Activated CD4-positive, alpha-beta T cell treated with anti-CD3 and anti-CD28 coated beads for 4 hours (primary cell): ENCODE measurements at regions not wholly inside any gene's neighbourhood (a gene's known extent, or its start where the extent isn't known, plus 50 kb on each side); places are given as distances from the start of the nearest gene placed in this dataset.

Experiments used
- DNase-seq, 2 donors: peaks; one replicate each; pipeline ENCODE4 v3.0.0-alpha.2; 2020

DNA sequence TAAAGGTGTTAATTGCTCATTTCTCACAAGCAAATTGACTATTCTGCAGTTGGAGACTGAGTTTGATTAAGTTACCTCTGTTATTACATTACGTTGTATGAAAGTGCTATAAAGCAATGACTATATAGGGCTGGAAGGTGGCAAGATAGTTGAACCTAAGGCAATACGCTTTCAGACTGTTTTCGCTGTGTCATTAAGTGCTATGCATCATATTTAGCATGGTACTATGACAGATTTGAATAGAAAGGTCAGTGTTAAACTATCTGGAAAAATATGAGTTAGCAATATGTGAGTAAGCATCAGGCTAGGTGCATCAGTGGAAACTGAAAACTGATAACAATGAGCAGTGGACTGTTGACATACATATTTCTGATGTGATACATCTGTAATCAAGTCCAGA lies 206.0 kb upstream of the ARHGAP24 start:
- DNase-seq = no peak

DNA sequence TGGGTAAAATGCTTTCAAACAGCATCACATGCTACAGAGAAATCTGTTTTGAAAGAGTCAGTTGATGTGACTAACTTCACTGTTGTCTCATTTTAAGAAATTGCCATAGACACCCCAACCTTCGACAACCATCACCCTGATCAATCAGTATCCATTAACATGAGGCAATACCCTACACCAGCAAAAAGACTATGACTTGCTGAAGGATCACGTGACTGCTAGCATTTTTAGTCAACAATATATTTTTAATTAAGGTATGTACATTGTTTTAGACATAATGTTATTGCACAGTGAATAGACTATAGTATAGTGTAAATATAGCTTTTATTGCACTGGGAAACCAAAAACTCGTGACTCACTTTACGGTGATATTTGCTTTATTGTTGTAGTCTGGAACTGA lies 200.0 kb upstream of the ARHGAP24 start:
- DNase-seq = no peak

DNA sequence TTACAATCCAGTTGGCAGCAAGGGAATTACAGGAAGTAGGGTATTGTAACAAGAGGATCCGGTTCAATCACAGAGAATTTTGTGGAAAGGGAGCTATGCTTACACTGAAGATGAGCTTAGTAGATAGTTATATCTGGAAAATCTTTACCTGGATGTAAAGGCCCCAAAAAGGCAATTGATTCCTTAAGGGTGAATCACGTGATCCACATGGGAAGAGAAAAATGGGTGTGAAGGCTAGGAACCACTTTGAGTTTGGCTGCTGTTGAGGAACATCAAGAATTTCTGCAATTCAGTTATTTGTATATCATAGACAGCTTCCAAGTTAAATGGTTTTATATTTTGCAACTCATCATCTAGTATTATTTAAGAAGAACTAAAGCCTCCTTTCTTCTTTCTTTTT lies 194.0 kb upstream of the ARHGAP24 start:
- no peak for DNase-seq

- no peak for DNase-seq
Observed at GRCh38 chr4:85291226-85291625, 183.7 kb upstream of the ARHGAP24 start.

DNA sequence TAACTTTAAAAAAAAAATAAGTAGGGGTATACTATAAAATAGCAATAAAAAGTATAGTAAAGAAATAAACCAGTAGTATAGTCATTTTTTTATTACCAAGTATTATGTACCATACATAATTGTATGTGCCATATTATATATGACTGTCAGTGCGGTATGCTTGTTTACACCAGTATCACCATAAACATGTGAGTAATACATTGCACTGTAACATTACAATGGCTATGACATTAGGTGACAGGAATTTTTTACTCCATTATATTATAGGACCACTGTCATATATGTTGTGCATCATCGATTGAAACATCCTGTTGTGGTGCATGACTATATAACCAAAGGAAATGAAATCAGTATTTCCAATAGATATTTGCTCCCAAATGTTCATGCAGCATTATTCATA lies 176.9 kb upstream of the ARHGAP24 start:
- DNase-seq = no peak

DNA sequence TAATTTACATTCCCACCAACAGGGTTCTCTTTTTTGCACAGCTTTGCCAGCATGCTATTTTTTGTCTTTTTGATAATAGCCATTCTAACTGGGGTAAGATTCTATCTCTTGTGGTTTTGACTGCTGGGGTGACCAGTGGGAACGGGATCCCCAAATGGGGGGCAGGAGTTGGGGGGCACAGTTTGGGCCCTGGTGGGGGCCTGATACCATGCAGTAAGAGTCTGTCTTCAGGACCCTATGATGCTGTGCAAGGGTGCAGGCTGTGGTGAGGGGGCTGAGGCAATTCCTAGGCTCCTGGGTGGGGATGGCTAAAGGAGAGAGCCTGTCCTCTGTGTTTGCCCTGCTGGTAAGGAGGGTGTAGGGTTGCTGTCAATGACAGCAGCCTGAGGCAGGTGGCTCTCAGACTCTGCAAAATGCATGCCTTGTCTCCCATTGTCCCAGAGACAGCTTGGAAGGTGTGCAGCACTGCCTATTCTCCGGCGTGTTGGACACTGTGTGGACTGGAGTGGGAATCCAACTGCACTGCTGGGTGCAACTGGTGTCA lies 172.7 kb upstream of the ARHGAP24 start:
- DNase-seq = no peak

DNA sequence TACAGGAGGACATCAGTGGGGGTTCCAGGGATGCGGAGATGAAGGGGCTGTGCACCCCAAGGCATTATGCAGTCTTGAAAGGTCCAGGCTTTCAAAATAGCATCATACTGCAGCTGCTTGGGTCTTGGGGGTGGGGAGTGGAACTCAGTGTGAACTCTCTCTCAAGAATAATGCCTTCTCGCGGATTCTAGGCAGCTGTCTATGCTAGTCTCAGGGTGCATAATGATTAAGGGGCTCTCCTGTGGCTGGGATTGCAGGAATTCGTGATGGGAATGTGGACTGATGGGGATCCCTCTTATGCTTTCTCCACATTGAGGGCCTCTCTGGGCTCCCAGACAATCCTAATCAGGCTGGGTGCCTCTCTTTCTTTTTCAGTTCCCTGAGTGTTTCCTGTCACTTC lies 172.2 kb upstream of the ARHGAP24 start:
- no peak for DNase-seq

- DNase-seq = no peak
Observed at GRCh38 chr4:85318415-85318814, 156.5 kb upstream of the ARHGAP24 start.

GRCh38 chr4:85358831-85359230 lies 116.1 kb upstream of the ARHGAP24 start:
- no peak for DNase-seq

- no peak for DNase-seq
Observed at GRCh38 chr4:85362550-85362949, 112.4 kb upstream of the ARHGAP24 start.

- no peak for DNase-seq
Observed at GRCh38 chr4:85367815-85368214, 107.1 kb upstream of the ARHGAP24 start.

DNA sequence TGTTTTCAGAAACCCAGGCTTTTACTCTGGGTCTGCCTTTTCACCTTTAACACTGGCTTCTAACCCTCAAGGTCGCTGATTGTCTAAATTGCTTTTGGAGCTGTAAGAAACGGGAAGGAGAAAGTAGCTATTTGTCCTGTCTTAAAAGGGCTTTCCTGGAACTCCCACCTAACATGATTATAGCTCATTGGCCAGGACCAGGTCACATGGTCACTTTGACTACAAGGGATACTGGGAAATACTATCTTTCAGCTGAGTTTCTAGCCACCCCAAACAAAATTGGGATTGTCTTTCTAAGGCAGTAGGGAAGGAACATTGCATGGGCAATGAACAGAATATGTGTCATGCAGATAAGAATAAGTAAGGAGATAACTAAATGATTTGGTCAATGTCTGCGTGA lies 106.7 kb upstream of the ARHGAP24 start:
- DNase-seq = no peak

DNA sequence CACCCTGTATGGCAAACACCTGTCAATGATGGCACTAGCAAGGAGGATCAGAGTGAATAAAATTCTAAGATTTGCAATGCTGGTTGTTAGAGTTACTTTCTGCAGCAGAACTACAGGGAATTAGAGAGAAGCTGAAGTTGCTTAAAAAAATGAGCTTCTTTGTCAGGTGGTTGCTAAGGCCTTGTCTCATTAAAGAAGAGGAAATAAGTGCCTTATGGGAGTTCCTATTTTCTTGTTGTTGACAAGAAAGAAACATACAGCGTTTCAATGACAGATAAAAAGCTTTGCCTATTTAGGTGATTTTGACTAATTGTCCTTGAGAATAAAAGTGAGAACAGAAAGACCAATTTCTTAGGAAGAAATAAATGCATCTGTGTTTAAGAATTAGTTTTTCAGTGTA lies 106.0 kb upstream of the ARHGAP24 start:
- no peak for DNase-seq

DNA sequence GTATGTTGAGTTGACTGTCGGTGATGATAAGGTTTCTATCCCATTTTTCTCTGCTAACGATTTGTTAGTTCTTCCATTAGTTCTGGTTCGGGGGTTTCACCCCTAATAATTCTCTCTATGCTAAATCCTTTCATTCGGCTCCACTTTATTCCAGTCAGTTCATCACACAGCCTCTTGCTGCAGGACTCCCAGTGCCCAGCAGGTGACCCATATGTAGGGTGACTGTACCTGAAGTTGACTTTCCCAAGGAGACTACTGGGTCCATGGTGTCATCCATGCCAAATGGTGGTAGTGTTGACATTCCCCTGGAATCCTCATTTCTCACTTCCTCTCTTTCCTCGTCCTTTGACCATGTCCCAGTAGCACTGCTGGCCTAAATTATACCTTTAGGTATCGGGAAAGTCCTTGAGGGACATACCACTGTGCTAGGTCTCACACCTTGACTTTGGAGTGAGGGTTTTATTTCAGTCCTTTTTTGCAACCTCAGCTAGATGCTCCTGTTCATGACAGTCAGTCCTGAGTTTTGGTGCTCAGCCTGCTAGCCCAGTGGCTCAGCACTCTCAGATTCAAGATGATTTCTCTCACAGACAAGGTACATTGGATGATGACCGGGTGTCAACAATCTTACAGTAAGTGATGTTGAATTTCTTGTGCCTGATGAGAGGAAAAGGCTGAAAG lies 105.1 kb upstream of the ARHGAP24 start:
- no peak for DNase-seq

GRCh38 chr4:85370400-85371032 lies 104.4 kb upstream of the ARHGAP24 start:
- no peak for DNase-seq

GRCh38 chr4:85372966-85373365 lies 102.0 kb upstream of the ARHGAP24 start:
- no peak for DNase-seq

- DNase-seq = no peak
Observed at GRCh38 chr4:85376285-85376684, 98.7 kb upstream of the ARHGAP24 start.

DNA sequence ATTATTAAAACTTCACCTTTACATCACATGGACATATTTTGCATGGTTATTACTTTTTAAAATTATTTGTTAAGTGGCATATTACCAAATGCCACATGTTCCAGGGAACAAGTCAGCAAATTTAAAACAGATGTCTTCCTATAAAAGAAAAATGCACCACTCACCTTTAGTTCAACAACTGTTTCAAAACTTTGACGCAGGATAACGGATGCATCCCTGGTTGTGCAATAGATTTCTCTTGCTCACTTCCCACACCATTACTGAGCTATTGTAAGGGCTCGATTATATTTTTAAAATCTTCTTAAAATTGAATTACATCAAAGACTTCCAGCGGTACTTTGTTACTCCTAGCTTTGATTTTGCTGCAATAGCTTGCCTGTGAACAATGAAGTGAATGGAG lies 93.0 kb upstream of the ARHGAP24 start:
- no peak for DNase-seq

- no peak for DNase-seq
Observed at GRCh38 chr4:85391071-85391470, 83.9 kb upstream of the ARHGAP24 start.

DNA sequence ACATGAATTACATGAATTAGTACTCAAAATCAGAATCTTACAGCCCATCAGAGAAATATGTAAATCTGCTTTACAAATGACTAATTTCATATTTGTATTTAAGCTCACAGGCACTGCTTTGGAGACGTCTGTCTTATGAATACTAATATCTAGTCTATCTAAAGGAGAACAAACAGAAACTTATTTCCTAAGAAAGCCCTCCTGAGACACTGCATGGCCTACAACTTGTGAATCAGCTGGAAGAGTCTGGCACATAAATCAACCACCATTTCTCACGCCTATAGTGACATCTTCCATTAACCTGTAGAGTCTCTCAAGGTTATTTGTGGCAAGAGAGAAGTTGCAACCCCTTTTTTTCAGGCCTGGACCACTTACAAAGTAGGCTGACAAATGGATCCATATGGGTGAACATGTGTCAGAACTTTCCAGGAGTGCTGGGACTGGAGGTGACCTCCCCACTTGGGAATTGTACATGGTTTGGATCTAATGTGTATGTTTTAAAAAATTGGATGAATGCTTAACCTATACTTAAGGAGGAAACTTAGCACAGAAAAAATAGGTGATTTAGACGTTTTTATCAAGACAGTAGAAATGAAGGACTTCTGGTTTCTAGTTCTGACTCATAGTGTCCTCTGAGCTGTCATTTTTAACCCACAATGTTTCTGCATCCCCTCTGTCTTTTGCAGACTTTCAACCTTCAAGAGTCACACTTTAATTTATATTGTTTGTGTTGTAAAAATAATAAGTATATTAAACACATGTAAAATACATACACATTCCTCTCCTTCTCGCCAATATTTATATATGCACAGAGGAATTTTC lies 83.2 kb upstream of the ARHGAP24 start:
- no peak for DNase-seq

- no peak for DNase-seq
Observed at GRCh38 chr4:85393201-85393600, 81.7 kb upstream of the ARHGAP24 start.

DNA sequence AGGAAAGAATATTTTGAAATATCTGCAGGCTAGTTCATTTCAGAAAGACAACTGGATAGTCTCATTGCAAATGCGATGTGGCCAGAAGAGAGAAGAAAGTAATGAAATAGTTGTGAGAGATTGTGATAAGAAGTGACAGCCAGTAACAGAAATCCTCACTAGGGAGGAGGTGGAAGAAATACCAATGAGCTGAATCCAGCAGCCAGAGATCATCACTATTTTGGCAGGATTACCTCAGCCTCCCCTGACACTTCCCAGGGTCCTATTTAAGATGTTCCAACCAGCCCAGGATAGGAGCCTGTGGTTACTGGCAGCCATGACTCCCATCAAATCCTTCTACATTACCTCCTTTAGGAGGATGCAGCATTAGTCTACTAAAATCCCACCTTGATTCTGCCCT lies 76.7 kb upstream of the ARHGAP24 start:
- no peak for DNase-seq

GRCh38 chr4:85399270-85399669 lies 75.7 kb upstream of the ARHGAP24 start:
- no peak for DNase-seq

GRCh38 chr4:85402371-85402770 lies 72.6 kb upstream of the ARHGAP24 start:
- no peak for DNase-seq
